ENCODE measurements at regions not wholly inside any gene's neighbourhood (a gene's known extent, or its start where the extent isn't known, plus 50 kb on each side); places are given as distances from the start of the nearest gene placed in this dataset.

GRCh38 chr3:34955680-34956079, 683.6 kb upstream of the ARPP21 start:
- no peak for TF ChIP-seq POLR2A (IDR thresholded peaks at IDR 0.05)
- TF ChIP-seq CTCF (IDR thresholded peaks at IDR 0.05), result no peak
